Adrenal gland (tissue), 9 donors: ENCODE measurements at regions not wholly inside any gene's neighbourhood (a gene's known extent, or its start where the extent isn't known, plus 50 kb on each side); places are given as distances from the start of the nearest gene placed in this dataset.

Experiments
- DNase-seq, 7 donors: peaks; one replicate each; pipeline ENCODE4 v3.0.0-alpha.2; 2019 to 2020
- H3K27ac ChIP-seq, 5 donors: fragments of 200-600 bp; sonication (generic) in 4 of 5; 1 replicate in 3 of 5; 2 replicates in 2 of 5; pipeline versions ENCODE4 v1.5.1 to v1.8.0; 2016 to 2020; ENCODE audit warnings: mild to moderate bottlenecking in 1 of 5
- H3K27me3 ChIP-seq: fragments of 200-600 bp; 2 replicates; pipeline ENCODE4 v1.8.0; 2021
- H3K36me3 ChIP-seq, 2 donors: fragments of 200-600 bp; replicated peaks in 1 of 2; 1 replicate in 1 of 2; 2 replicates in 1 of 2; pipeline versions ENCODE4 v1.5.1 to v1.8.0; 2018 to 2022
- H3K4me1 ChIP-seq, 2 donors: fragments of 200-600 bp; replicated peaks in 1 of 2; 1 replicate in 1 of 2; 2 replicates in 1 of 2; pipeline versions ENCODE4 v1.5.1 to v1.8.0; 2018 to 2021
- H3K4me3 ChIP-seq, 4 donors: fragments of 200-600 bp; sonication (generic) in 3 of 4; one replicate each; pipeline ENCODE4 v1.5.1; 2016 to 2018
- H3K9me3 ChIP-seq, 3 donors: fragments of 200-600 bp; sonication (generic) in 1 of 3; replicated peaks in 1 of 3; 1 replicate in 2 of 3; 2 replicates in 1 of 3; pipeline versions ENCODE4 v1.5.1 to v1.8.0; 2016 to 2021
- POLR2A ChIP-seq, 2 donors: fragments of 450-650 bp; IDR thresholded peaks; one replicate each; pipeline ENCODE4 v1.6.1; 2017; ENCODE audit warnings: antibody characterized with exemption in 2 of 2, mild to moderate bottlenecking in 2 of 2, moderate library complexity in 1 of 2
- WGBS, 4 donors: extraction: QIAGEN DNeasy Blood & Tissue Kit in 2 of 4; methylation state at CpG; one replicate each; pipeline versions ENCODE4 v1.1.5 to v1.1.7; 2013 to 2017; 5-methylcytosine and 5-hydroxymethylcytosine counted together
- intact Hi-C, 2 donors: fragments of 100-400 bp; cut with DNase I; formaldehyde crosslinking; loops; one replicate each; pipeline versions ENCODE4 v1.14.1 to v1.15.0; 2022 to 2023
- TF ChIP-seq, protein P1 (sequence below), 6 experiments: fragments of 450-650 bp in 4 of 6; fragments of 200-600 bp in 2 of 6; sonication (generic) in 1 of 6; IDR thresholded peaks; 1 replicate in 5 of 6; 2 replicates in 1 of 6; pipeline versions ENCODE4 v1.5.1 to v1.8.0; 2016 to 2021; ENCODE audit warnings: antibody characterized with exemption in 6 of 6, mild to moderate bottlenecking in 2 of 6, moderate library complexity in 1 of 6
- donor health status: healthy with polysubstance abuse.
- donor health status: Bipolar disorder and iron deficiency.
- donor health status: DM: yes; HTN: yes; CAD: no.
- donor health status: DM: no; HTN: no; CAD: no.
- donor health status: DM: no; HTN: no; CAD: no.

DNA sequence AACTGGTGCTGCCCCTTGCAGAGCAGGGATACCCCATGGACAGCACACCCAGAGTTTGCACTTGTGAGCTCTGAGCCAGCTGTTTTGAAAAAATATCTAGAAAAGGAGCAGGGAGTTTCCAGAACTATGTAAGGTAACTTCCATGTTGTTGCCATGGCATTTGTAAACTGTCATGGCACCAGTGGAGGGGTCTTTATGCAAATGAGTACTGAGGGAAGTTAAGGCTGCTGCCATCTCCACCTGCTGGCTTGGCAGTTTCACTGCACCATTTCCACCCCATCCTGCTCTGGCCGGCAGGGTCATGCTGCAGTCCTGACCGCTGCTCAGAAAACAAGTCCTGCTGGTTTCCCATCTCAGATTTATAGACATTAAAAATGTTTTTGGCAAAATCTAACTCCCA lies 52.3 kb upstream of the SNTG2 start:
- H3K36me3 ChIP-seq = no peaks in the 10 kb centered on the region
- H3K4me1 ChIP-seq = no peaks in the 10 kb centered on the region
- H3K4me3 ChIP-seq = no peak overlapping the region
- no peaks in the 10 kb centered on the region for H3K9me3 ChIP-seq
- 59 to 75% (median 72%) methylated on average over 2 of the region's 2 CpGs for WGBS, 4 donors
- intact Hi-C loops = no loop called here
- no peak overlapping the region for H3K27ac ChIP-seq
- DNase-seq = no peak
- TF ChIP-seq, protein P1, sequence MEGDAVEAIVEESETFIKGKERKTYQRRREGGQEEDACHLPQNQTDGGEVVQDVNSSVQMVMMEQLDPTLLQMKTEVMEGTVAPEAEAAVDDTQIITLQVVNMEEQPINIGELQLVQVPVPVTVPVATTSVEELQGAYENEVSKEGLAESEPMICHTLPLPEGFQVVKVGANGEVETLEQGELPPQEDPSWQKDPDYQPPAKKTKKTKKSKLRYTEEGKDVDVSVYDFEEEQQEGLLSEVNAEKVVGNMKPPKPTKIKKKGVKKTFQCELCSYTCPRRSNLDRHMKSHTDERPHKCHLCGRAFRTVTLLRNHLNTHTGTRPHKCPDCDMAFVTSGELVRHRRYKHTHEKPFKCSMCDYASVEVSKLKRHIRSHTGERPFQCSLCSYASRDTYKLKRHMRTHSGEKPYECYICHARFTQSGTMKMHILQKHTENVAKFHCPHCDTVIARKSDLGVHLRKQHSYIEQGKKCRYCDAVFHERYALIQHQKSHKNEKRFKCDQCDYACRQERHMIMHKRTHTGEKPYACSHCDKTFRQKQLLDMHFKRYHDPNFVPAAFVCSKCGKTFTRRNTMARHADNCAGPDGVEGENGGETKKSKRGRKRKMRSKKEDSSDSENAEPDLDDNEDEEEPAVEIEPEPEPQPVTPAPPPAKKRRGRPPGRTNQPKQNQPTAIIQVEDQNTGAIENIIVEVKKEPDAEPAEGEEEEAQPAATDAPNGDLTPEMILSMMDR (IDR thresholded peaks at IDR 0.05) = peak in 4 of 6 experiments; percentile 30 to 41 (median 37)
- TF ChIP-seq POLR2A (IDR thresholded peaks at IDR 0.05) = no peak
- H3K27me3 ChIP-seq = no peaks in the 10 kb centered on the region

DNA sequence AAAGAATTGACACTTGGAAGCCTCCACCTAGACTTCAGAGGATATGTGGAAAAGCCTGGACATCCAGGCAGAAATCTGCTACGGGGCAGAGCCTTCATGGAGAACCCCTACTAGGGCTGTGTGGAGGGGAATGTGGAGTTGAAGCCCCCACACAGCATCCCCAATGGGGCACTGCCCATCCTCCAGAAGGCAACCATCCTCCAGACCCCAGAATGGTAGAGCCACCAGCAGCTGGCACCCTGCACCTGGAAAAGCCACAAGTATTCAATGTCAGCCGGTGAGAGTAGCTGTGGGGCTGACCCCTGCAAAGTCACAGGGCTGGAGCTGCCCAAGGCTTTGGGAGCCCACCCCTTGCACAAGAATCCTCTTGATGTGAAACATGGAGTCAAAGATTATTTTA lies 53.6 kb upstream of the SNTG2 start:
- H3K27me3 ChIP-seq = no peaks in the 10 kb centered on the region
- no peak for DNase-seq
- H3K4me3 ChIP-seq = no peak overlapping the region
- 82 to 100% (median 91%) methylated on average over 2 of the region's 2 CpGs for WGBS, 4 donors
- no peaks in the 10 kb centered on the region for H3K9me3 ChIP-seq
- H3K4me1 ChIP-seq = no peaks in the 10 kb centered on the region
- TF ChIP-seq, protein P1 (IDR thresholded peaks at IDR 0.05) = no peak
- no peak for TF ChIP-seq POLR2A (IDR thresholded peaks at IDR 0.05)
- no peaks in the 10 kb centered on the region for H3K36me3 ChIP-seq
- H3K27ac ChIP-seq = no peak overlapping the region
- intact Hi-C loops = no loop called here

DNA sequence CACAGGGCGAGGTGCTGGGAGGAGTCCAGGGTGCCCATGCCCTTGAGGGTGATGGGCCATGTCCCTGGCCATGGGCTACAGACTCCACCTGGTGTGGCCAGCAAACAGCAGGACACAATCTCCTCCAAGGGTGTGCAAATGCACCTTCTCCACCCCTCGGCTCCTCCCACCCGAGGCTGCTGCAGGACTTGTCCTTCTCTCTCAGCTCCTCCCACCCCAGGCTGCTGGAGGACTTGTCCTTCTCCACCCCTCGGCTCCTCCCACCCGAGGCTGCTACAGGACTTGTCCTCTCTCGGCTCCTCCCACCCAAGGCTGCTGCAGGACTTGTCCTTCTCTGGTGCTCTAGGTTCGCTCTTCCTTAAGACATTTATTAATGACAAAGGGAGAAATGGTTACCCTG lies 57.3 kb upstream of the SNTG2 start:
- no peaks in the 10 kb centered on the region for H3K27me3 ChIP-seq
- no peak overlapping the region for H3K27ac ChIP-seq
- no peaks in the 10 kb centered on the region for H3K9me3 ChIP-seq
- H3K4me3 ChIP-seq = no peak overlapping the region
- intact Hi-C loops = no loop called here
- TF ChIP-seq POLR2A (IDR thresholded peaks at IDR 0.05) = no peak
- TF ChIP-seq, protein P1 (IDR thresholded peaks at IDR 0.05) = no peak
- no peaks in the 10 kb centered on the region for H3K36me3 ChIP-seq
- 32 to 42% (median 35%) methylated on average over 7 of the region's 7 CpGs for WGBS, 4 donors
- H3K4me1 ChIP-seq = peaks cover 15 to 16% of the 10 kb centered on the region in 2 donors
- DNase-seq = peak; percentile 52 to 92 (median 85)

DNA sequence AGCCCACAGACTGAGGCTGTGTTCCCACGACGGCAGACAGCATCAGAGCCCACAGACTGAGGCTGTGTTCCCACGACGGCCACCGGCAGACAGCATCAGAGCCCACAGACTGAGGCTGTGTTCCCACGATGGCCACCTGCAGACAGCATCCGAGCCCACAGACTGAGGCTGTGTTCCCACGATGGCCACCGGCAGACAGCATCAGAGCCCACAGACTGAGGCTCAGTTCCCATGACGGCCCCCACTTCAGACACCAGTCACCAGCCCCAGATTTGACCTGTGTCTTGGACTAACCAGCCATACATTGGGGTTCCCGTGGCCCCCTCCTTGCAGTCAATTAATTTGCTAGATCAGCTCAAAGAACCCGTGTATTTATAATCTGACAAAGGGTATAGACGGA lies 57.8 kb upstream of the SNTG2 start:
- Histone ChIP-seq H3K27ac (no peak overlapping the region), H3K9me3 (no peaks in the 10 kb centered on the region), H3K4me1 (peaks cover 18% of the 10 kb centered on the region in 2 donors), H3K4me3 (no peak overlapping the region), H3K27me3 (no peaks in the 10 kb centered on the region), H3K36me3 (no peaks in the 10 kb centered on the region)
- intact Hi-C loops = no loop called here
- no peak for DNase-seq
- TF ChIP-seq POLR2A (IDR thresholded peaks at IDR 0.05) = no peak
- TF ChIP-seq, protein P1 (IDR thresholded peaks at IDR 0.05) = no peak
- WGBS, 4 donors = 79 to 92% (median 90%) methylated on average over 4 to 13 of the region's 13 CpGs
